ENCODE measurements at regions not wholly inside any gene's neighbourhood (a gene's known extent, or its start where the extent isn't known, plus 50 kb on each side); places are given as distances from the start of the nearest gene placed in this dataset.

DNA sequence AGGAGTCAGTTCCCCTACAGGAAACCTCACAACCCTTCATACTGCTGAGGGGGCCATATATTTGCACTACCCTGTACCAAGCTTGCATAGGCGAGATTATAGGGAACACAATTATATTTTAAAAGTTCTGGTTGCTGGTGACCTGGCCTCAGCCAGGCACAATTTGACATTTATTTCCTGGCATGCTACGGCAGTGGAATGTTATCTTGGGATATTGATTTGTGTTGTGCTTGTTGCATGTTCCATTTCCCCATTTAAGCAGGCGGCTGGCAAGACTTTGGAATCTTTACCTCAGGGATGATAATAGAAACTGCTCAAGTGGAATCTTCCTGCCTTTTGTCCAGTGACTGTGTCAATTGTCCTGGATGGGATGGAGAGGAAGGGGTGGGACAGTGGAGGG, 67.0 kb upstream of the RPS23 start:
- H3K27me3 Mint-ChIP-seq (ENCODE audit: low read depth): no peaks in the 10 kb centered on the region
- DNase-seq (ENCODE audit: low spot score): no peak
- H3K36me3 Mint-ChIP-seq: no peaks in the 10 kb centered on the region
- ATAC-seq: no peak
- ChIA-PET CTCF (interaction anchor here (2.9 kb wide), 1 partner anchor 33 kb away, joined by 17 read pairs; no protein-coding TSS in a partner anchor), POLR2A (no interaction called here)
- H3K27ac Mint-ChIP-seq: no peak overlapping the region
- H3K4me1 Mint-ChIP-seq: peaks cover 17% of the 10 kb centered on the region
- no peaks in the 10 kb centered on the region for H3K9me3 Mint-ChIP-seq
- H3K4me3 Mint-ChIP-seq: no peak overlapping the region
- TF ChIP-seq TEAD4 (CRISPR knock-in tag; IDR thresholded peaks at IDR 0.05) (no peak), HMGA2 (CRISPR knock-in tag; IDR thresholded peaks at IDR 0.05) (no peak), ZNF232 (CRISPR knock-in tag; IDR thresholded peaks at IDR 0.05) (no peak), TEAD1 (CRISPR knock-in tag; IDR thresholded peaks at IDR 0.05) (no peak), NR1H2 (CRISPR knock-in tag; IDR thresholded peaks at IDR 0.05) (no peak), JAZF1 (CRISPR knock-in tag; IDR thresholded peaks at IDR 0.05) (no peak), SMAD4 (CRISPR knock-in tag; IDR thresholded peaks at IDR 0.05) (no peak), MXD4 (CRISPR knock-in tag; IDR thresholded peaks at IDR 0.05; ENCODE audit: borderline replicate concordance) (no peak), SMAD3 (CRISPR knock-in tag; IDR thresholded peaks at IDR 0.05; ENCODE audit: borderline replicate concordance) (no peak), ZNF219 (CRISPR knock-in tag; IDR thresholded peaks at IDR 0.05; ENCODE audit: borderline replicate concordance) (no peak), ZNF263 (CRISPR knock-in tag; IDR thresholded peaks at IDR 0.05; ENCODE audit: low read depth) (no peak), SOX15 (CRISPR knock-in tag; IDR thresholded peaks at IDR 0.05) (no peak), KAT7 (CRISPR knock-in tag; IDR thresholded peaks at IDR 0.05; ENCODE audit: borderline replicate concordance) (no peak)
- TF ChIP-seq, protein P1, sequence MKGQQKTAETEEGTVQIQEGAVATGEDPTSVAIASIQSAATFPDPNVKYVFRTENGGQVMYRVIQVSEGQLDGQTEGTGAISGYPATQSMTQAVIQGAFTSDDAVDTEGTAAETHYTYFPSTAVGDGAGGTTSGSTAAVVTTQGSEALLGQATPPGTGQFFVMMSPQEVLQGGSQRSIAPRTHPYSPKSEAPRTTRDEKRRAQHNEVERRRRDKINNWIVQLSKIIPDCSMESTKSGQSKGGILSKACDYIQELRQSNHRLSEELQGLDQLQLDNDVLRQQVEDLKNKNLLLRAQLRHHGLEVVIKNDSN (CRISPR knock-in tag; IDR thresholded peaks at IDR 0.05): no peak
- TF ChIP-seq, protein P2, sequence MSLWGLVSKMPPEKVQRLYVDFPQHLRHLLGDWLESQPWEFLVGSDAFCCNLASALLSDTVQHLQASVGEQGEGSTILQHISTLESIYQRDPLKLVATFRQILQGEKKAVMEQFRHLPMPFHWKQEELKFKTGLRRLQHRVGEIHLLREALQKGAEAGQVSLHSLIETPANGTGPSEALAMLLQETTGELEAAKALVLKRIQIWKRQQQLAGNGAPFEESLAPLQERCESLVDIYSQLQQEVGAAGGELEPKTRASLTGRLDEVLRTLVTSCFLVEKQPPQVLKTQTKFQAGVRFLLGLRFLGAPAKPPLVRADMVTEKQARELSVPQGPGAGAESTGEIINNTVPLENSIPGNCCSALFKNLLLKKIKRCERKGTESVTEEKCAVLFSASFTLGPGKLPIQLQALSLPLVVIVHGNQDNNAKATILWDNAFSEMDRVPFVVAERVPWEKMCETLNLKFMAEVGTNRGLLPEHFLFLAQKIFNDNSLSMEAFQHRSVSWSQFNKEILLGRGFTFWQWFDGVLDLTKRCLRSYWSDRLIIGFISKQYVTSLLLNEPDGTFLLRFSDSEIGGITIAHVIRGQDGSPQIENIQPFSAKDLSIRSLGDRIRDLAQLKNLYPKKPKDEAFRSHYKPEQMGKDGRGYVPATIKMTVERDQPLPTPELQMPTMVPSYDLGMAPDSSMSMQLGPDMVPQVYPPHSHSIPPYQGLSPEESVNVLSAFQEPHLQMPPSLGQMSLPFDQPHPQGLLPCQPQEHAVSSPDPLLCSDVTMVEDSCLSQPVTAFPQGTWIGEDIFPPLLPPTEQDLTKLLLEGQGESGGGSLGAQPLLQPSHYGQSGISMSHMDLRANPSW (CRISPR knock-in tag; conservative IDR thresholded peaks at IDR 0.05; ENCODE audit: low read depth): no peak
- TF ChIP-seq, protein P3, sequence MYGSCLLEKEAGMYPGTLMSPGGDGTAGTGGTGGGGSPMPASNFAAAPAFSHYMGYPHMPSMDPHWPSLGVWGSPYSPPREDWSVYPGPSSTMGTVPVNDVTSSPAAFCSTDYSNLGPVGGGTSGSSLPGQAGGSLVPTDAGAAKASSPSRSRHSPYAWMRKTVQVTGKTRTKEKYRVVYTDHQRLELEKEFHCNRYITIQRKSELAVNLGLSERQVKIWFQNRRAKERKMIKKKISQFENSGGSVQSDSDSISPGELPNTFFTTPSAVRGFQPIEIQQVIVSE (CRISPR knock-in tag; IDR thresholded peaks at IDR 0.05; ENCODE audit: borderline replicate concordance): no peak
- TF ChIP-seq, protein P4, sequence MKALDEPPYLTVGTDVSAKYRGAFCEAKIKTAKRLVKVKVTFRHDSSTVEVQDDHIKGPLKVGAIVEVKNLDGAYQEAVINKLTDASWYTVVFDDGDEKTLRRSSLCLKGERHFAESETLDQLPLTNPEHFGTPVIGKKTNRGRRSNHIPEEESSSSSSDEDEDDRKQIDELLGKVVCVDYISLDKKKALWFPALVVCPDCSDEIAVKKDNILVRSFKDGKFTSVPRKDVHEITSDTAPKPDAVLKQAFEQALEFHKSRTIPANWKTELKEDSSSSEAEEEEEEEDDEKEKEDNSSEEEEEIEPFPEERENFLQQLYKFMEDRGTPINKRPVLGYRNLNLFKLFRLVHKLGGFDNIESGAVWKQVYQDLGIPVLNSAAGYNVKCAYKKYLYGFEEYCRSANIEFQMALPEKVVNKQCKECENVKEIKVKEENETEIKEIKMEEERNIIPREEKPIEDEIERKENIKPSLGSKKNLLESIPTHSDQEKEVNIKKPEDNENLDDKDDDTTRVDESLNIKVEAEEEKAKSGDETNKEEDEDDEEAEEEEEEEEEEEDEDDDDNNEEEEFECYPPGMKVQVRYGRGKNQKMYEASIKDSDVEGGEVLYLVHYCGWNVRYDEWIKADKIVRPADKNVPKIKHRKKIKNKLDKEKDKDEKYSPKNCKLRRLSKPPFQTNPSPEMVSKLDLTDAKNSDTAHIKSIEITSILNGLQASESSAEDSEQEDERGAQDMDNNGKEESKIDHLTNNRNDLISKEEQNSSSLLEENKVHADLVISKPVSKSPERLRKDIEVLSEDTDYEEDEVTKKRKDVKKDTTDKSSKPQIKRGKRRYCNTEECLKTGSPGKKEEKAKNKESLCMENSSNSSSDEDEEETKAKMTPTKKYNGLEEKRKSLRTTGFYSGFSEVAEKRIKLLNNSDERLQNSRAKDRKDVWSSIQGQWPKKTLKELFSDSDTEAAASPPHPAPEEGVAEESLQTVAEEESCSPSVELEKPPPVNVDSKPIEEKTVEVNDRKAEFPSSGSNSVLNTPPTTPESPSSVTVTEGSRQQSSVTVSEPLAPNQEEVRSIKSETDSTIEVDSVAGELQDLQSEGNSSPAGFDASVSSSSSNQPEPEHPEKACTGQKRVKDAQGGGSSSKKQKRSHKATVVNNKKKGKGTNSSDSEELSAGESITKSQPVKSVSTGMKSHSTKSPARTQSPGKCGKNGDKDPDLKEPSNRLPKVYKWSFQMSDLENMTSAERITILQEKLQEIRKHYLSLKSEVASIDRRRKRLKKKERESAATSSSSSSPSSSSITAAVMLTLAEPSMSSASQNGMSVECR (CRISPR knock-in tag; IDR thresholded peaks at IDR 0.05; ENCODE audit: borderline replicate concordance): no peak
- TF ChIP-seq, protein P5, sequence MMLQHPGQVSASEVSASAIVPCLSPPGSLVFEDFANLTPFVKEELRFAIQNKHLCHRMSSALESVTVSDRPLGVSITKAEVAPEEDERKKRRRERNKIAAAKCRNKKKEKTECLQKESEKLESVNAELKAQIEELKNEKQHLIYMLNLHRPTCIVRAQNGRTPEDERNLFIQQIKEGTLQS (CRISPR knock-in tag; conservative IDR thresholded peaks at IDR 0.05): no peak
- TF ChIP-seq, protein P6, sequence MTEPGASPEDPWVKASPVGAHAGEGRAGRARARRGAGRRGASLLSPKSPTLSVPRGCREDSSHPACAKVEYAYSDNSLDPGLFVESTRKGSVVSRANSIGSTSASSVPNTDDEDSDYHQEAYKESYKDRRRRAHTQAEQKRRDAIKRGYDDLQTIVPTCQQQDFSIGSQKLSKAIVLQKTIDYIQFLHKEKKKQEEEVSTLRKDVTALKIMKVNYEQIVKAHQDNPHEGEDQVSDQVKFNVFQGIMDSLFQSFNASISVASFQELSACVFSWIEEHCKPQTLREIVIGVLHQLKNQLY (CRISPR knock-in tag; IDR thresholded peaks at IDR 0.05): no peak
